Glutamatergic neuron (in vitro differentiated cells): ENCODE measurements at regions not wholly inside any gene's neighbourhood (a gene's known extent, or its start where the extent isn't known, plus 50 kb on each side); places are given as distances from the start of the nearest gene placed in this dataset.

Experiments used
- DNase-seq: peaks from one replicate; pipeline ENCODE4 v3.0.0; 2022
- H3K27ac Mint-ChIP-seq: one replicate; pipeline ENCODE4 v1.8.0; 2020; ENCODE audit warnings: mild to moderate bottlenecking, mixed read lengths, inconsistent platforms; ENCODE audit not compliant: unreplicated experiment
- H3K27me3 Mint-ChIP-seq: one replicate; pipeline ENCODE4 v1.8.0; 2020; ENCODE audit warnings: mild to moderate bottlenecking, moderate library complexity, mixed read lengths, inconsistent platforms; ENCODE audit not compliant: unreplicated experiment
- H3K36me3 Mint-ChIP-seq: one replicate; pipeline ENCODE4 v1.8.0; 2020; ENCODE audit warnings: mild to moderate bottlenecking, mixed read lengths, inconsistent platforms; ENCODE audit not compliant: unreplicated experiment
- H3K4me1 Mint-ChIP-seq: one replicate; pipeline ENCODE4 v1.8.0; 2020; ENCODE audit warnings: mild to moderate bottlenecking, low read depth, mixed read lengths, inconsistent platforms; ENCODE audit not compliant: unreplicated experiment
- H3K4me3 Mint-ChIP-seq: one replicate; pipeline ENCODE4 v1.8.0; 2020; ENCODE audit warnings: mild to moderate bottlenecking, mixed read lengths, inconsistent platforms; ENCODE audit not compliant: unreplicated experiment
- H3K9me3 Mint-ChIP-seq: one replicate; pipeline ENCODE4 v1.8.0; 2020; ENCODE audit warnings: mild to moderate bottlenecking, moderate library complexity, mixed read lengths, inconsistent platforms; ENCODE audit not compliant: unreplicated experiment
- TF ChIP-seq, protein P1 (sequence below): fragments of 200-600 bp; sonication (generic); IDR thresholded peaks from one replicate; pipeline ENCODE4 v1.5.0; 2021; ENCODE audit not compliant: partially characterized antibody, unreplicated experiment

DNA sequence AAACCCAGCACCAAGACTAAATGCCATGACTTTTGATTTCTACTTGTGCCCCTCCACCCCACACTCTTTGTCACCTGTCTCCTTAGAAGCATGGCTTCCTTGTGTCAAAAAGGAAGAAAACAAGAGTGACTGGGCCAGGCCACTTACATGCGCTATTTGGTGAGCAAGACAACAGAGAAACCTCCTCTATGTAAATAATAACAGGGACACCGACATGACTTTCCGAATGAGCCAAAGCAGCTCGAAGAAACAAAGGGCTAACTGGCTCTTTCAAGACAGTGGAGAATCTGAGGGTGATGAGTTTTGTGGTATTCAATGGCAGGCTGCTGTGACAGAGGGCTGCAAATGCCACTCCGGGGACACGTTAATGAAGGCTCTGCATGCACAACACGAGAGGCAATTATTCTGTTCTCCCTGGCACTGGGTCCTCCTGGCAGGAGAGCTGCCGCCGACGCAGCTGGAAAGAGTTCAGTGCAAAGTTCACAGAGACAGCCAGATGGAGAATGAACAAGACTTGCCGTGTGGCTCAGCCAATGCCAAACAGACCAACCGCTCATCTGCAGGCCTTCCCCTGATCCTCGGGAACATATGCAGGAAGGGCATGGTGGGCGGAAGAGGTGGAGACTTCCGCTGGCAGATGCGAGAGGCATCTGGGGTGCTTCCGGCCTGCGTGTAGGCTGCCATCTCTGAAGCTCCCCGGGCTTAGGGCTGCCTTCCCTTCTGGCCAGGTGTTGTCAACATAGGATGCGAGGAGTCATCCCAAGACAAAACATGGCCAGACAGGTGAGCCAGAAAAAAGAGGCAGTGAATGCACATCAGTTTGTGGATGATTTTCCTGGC lies 59.1 kb upstream of the SMNDC1 start:
- Mint-ChIP-seq H3K4me3 (no peak overlapping the region), H3K4me1 (peaks cover 4% of the 10 kb centered on the region), H3K36me3 (no peaks in the 10 kb centered on the region), H3K27me3 (peaks cover 6% of the 10 kb centered on the region), H3K9me3 (peaks cover 2% of the 10 kb centered on the region), H3K27ac (peak overlapping the region; percentile 28)
- TF ChIP-seq, protein P1, sequence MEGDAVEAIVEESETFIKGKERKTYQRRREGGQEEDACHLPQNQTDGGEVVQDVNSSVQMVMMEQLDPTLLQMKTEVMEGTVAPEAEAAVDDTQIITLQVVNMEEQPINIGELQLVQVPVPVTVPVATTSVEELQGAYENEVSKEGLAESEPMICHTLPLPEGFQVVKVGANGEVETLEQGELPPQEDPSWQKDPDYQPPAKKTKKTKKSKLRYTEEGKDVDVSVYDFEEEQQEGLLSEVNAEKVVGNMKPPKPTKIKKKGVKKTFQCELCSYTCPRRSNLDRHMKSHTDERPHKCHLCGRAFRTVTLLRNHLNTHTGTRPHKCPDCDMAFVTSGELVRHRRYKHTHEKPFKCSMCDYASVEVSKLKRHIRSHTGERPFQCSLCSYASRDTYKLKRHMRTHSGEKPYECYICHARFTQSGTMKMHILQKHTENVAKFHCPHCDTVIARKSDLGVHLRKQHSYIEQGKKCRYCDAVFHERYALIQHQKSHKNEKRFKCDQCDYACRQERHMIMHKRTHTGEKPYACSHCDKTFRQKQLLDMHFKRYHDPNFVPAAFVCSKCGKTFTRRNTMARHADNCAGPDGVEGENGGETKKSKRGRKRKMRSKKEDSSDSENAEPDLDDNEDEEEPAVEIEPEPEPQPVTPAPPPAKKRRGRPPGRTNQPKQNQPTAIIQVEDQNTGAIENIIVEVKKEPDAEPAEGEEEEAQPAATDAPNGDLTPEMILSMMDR, result no peak
- DNase-seq, result no peak

DNA sequence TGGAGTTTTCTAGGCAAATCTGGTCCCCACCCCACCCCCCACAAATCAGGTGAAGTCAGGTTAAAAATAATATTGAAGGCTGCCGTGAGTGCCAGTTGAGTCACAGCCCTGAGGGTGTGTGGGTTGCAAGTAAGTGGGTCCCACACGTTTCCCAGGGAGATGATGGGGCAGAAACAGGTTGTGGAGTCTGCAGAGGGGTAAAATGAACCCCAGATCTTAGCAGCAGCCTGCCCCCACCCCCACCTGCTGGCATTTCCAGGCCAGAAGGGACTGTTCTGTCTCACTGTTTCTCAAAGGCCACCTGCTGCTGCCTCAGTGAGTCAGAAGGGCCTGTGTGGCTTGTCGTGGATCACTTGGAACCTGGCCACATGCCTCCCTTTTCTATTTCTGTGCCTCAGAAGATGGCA lies 59.8 kb upstream of the SMNDC1 start:
- Mint-ChIP-seq H3K9me3 (peaks cover 2% of the 10 kb centered on the region), H3K27ac (no peak overlapping the region)
- TF ChIP-seq, protein P1, result no peak

DNA sequence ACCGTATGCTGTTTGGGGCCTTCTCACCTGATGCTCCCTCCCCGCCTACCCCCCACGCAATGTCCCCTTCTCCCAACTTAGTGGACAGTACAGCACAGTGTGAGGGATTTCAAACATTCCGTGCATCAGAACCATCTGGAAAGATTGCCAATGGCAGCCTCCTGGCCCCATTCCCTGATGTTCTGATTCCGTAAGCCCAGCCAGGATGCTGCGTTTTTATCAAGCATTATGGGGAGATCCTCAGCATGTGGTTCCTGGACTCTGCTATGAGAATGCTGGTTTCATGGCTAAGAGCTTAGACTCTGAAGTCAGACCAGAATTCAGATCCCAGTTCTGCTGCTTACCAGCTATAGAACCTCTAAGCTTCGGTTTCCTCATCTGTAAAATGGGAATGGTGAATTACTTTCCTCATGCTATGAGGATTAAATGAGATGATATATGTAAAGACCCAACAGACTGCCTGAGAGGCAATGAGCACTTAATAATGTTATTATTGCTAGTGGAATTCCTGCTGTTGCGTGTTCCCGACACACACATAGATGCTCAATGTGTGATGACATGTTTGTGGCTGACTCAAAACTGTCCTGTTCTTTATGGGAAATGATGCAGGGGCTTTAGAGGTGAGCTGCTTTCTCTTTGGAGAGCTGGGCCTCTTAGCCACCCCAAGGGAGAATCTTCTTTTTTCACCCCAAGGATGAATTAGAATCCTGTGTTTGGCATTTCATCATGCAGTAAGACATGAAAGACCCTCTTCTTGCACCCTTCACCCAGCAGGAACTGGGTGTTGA lies 60.8 kb upstream of the SMNDC1 start:
- DNase-seq, result no peak
- H3K4me3 Mint-ChIP-seq, result no peak overlapping the region
- H3K9me3 Mint-ChIP-seq, result peaks cover 2% of the 10 kb centered on the region
- TF ChIP-seq, protein P1, result no peak
- H3K27me3 Mint-ChIP-seq, result peaks cover 6% of the 10 kb centered on the region
- H3K27ac Mint-ChIP-seq, result no peak overlapping the region
- peaks cover 4% of the 10 kb centered on the region for H3K4me1 Mint-ChIP-seq
- no peaks in the 10 kb centered on the region for H3K36me3 Mint-ChIP-seq

More for the DNA sequence above, 59.8 kb upstream of the SMNDC1 start:
- H3K27me3 Mint-ChIP-seq, result peaks cover 6% of the 10 kb centered on the region
- peaks cover 4% of the 10 kb centered on the region for H3K4me1 Mint-ChIP-seq
- DNase-seq, result no peak
- no peak overlapping the region for H3K4me3 Mint-ChIP-seq
- no peaks in the 10 kb centered on the region for H3K36me3 Mint-ChIP-seq

DNA sequence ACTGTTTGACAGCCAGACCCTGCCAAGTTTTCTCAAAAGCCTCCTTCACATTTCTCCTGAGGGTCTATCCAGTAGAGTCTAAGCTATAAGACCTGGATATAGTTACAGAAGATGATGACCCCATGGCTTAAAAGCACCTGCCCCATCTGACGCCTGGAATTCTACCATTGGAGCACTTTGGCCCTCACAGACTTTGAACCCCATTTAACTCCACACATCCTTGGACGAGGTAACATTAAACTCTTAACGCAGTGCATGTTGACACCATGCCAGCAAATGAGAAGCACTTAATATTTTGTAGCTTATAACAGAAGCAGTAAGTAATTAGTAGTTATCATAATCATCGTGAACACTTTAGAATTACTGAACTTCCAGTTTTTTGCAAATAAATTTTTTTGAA lies 61.9 kb upstream of the SMNDC1 start:
- DNase-seq, result no peak
- peaks cover 2% of the 10 kb centered on the region for H3K9me3 Mint-ChIP-seq
- H3K4me3 Mint-ChIP-seq, result no peak overlapping the region
- H3K27me3 Mint-ChIP-seq, result peaks cover 6% of the 10 kb centered on the region
- TF ChIP-seq, protein P1, result no peak
- H3K36me3 Mint-ChIP-seq, result no peaks in the 10 kb centered on the region
- H3K27ac Mint-ChIP-seq, result no peak overlapping the region
- peaks cover 4% of the 10 kb centered on the region for H3K4me1 Mint-ChIP-seq

DNA sequence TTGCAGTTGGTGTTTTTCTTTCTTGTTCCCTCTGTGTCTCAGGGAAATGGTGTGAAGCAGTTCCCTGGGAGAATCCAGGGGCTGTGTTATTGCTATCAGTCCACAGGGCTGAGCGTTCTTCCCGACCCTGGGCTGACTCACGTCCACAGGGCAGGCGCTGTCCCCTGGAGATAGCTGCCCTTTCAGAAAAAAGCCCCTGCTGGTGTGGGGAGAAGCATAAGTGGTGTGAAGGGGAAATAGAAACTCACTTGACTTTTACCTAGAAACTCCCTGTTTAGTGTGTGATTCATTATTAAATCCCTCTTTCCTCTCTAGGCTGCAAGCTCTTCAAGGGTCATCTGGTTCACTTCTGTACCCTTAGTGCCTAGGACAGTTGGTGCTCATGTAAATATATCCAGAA lies 63.3 kb upstream of the SMNDC1 start:
- peaks cover 2% of the 10 kb centered on the region for H3K9me3 Mint-ChIP-seq
- TF ChIP-seq, protein P1, result no peak
- peaks cover 6% of the 10 kb centered on the region for H3K27me3 Mint-ChIP-seq
- H3K27ac Mint-ChIP-seq, result no peak overlapping the region
- no peaks in the 10 kb centered on the region for H3K36me3 Mint-ChIP-seq
- H3K4me3 Mint-ChIP-seq, result no peak overlapping the region
- peaks cover 4% of the 10 kb centered on the region for H3K4me1 Mint-ChIP-seq
- DNase-seq, result no peak
